ENCODE measurements at regions not wholly inside any gene's neighbourhood (a gene's known extent, or its start where the extent isn't known, plus 50 kb on each side); places are given as distances from the start of the nearest gene placed in this dataset.

- ATAC-seq (no peak), DNase-seq (no peak)
- intact Hi-C loops (cut with DNase I, micrococcal nuclease) = no loop called here
Observed at GRCh38 chr7:9981742-9982349, 991.8 kb upstream of the PHF14 start.

- intact Hi-C loops (cut with DNase I, micrococcal nuclease) = no loop called here
- DNase-seq (no peak), ATAC-seq (no peak)
Observed at GRCh38 chr7:9983048-9983447, 990.6 kb upstream of the PHF14 start.

GRCh38 chr7:10015687-10016086 is 958.0 kb upstream of the PHF14 start:
- ATAC-seq = no peak
- DNase-seq = no peak
- intact Hi-C loops (cut with DNase I, micrococcal nuclease) = no loop called here

- DNase-seq (no peak), ATAC-seq (no peak)
- intact Hi-C loops (cut with DNase I, micrococcal nuclease) = no loop called here
Observed at GRCh38 chr7:10022480-10022879, 951.2 kb upstream of the PHF14 start.

- ATAC-seq = no peak
- no peak for DNase-seq
- intact Hi-C loops (cut with DNase I, micrococcal nuclease) = no loop called here
Observed at GRCh38 chr7:10022957-10023356, 950.7 kb upstream of the PHF14 start.

- no peak for ATAC-seq
- intact Hi-C loops (cut with DNase I, micrococcal nuclease) = no loop called here
- DNase-seq = no peak
Observed at GRCh38 chr7:10034843-10035556, 938.7 kb upstream of the PHF14 start.

- ATAC-seq (no peak), DNase-seq (no peak)
- intact Hi-C loops (cut with DNase I, micrococcal nuclease) = no loop called here
Observed at GRCh38 chr7:10036693-10037092, 937.0 kb upstream of the PHF14 start.

- intact Hi-C loops (cut with DNase I, micrococcal nuclease) = no loop called here
- DNase-seq (no peak), ATAC-seq (no peak)
Observed at GRCh38 chr7:10038351-10038750, 935.3 kb upstream of the PHF14 start.

- intact Hi-C loops (cut with DNase I, micrococcal nuclease) = no loop called here
- DNase-seq (no peak), ATAC-seq (no peak)
Observed at GRCh38 chr7:10040674-10041073, 933.0 kb upstream of the PHF14 start.

- DNase-seq (no peak), ATAC-seq (no peak)
- intact Hi-C loops (cut with DNase I, micrococcal nuclease) = no loop called here
Observed at GRCh38 chr7:10070899-10071298, 902.8 kb upstream of the PHF14 start.

- DNase-seq (no peak), ATAC-seq (no peak)
- intact Hi-C loops (cut with DNase I, micrococcal nuclease) = no loop called here
Observed at GRCh38 chr7:10075866-10076265, 897.8 kb upstream of the PHF14 start.

GRCh38 chr7:10076660-10077300 is 896.9 kb upstream of the PHF14 start:
- DNase-seq = no peak
- ATAC-seq = no peak
- intact Hi-C loops (cut with DNase I, micrococcal nuclease) = no loop called here

- no peak for ATAC-seq
- no peak for DNase-seq
- intact Hi-C loops (cut with DNase I, micrococcal nuclease) = no loop called here
Observed at GRCh38 chr7:10079572-10079971, 894.1 kb upstream of the PHF14 start.

- DNase-seq (no peak), ATAC-seq (no peak)
- intact Hi-C loops (cut with DNase I, micrococcal nuclease) = no loop called here
Observed at GRCh38 chr7:10082896-10083295, 890.8 kb upstream of the PHF14 start.

- no peak for DNase-seq
- ATAC-seq = no peak
- intact Hi-C loops (cut with DNase I, micrococcal nuclease) = no loop called here
Observed at GRCh38 chr7:10083766-10084165, 889.9 kb upstream of the PHF14 start.

- ATAC-seq (no peak), DNase-seq (no peak)
- intact Hi-C loops (cut with DNase I, micrococcal nuclease) = no loop called here
Observed at GRCh38 chr7:10085231-10085630, 888.4 kb upstream of the PHF14 start.

- DNase-seq (no peak), ATAC-seq (no peak)
- intact Hi-C loops (cut with DNase I, micrococcal nuclease) = no loop called here
Observed at GRCh38 chr7:10100572-10100971, 873.1 kb upstream of the PHF14 start.

- intact Hi-C loops (cut with DNase I, micrococcal nuclease) = no loop called here
- DNase-seq (no peak), ATAC-seq (no peak)
Observed at GRCh38 chr7:10101351-10101750, 872.3 kb upstream of the PHF14 start.

- ATAC-seq (no peak), DNase-seq (no peak)
- intact Hi-C loops (cut with DNase I, micrococcal nuclease) = no loop called here
Observed at GRCh38 chr7:10104292-10104691, 869.4 kb upstream of the PHF14 start.

- ATAC-seq = no peak
Observed at GRCh38 chr7:10106609-10107008, 867.1 kb upstream of the PHF14 start.

GRCh38 chr7:10116511-10116910 is 857.2 kb upstream of the PHF14 start:
- intact Hi-C loops (cut with DNase I, micrococcal nuclease) = no loop called here
- ATAC-seq (no peak), DNase-seq (no peak)

More at GRCh38 chr7:10106609-10107008, 867.1 kb upstream of the PHF14 start:
- no peak for DNase-seq
- intact Hi-C loops (cut with DNase I, micrococcal nuclease) = no loop called here

Data from left colon (tissue), 2 donors.